ENCODE measurements at regions not wholly inside any gene's neighbourhood (a gene's known extent, or its start where the extent isn't known, plus 50 kb on each side); places are given as distances from the start of the nearest gene placed in this dataset.

DNA sequence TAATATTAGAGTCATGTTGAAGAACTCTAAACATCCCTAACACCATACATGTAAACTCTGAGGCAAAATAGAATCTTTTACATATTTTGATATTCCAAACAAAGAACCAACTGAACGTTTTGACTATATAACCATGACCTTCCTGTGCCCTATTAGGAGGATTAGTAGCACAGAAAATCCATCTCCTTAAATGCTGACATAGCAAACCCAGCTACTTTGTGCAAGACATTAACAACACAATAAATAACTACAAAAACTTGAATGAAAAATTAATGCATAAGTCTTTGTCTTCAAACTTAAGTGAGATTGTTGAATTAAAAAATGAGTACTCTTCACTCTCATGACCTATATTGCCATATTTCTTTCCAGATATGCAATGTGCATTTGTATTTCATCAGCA lies 450.0 kb upstream of the PDZRN3 start:
- no peak for TF ChIP-seq FOSL2 (IDR thresholded peaks at IDR 0.05)
- no peak for TF ChIP-seq FOSL2 (CRISPR knock-in tag; IDR thresholded peaks at IDR 0.05)
- TF ChIP-seq, protein P1, sequence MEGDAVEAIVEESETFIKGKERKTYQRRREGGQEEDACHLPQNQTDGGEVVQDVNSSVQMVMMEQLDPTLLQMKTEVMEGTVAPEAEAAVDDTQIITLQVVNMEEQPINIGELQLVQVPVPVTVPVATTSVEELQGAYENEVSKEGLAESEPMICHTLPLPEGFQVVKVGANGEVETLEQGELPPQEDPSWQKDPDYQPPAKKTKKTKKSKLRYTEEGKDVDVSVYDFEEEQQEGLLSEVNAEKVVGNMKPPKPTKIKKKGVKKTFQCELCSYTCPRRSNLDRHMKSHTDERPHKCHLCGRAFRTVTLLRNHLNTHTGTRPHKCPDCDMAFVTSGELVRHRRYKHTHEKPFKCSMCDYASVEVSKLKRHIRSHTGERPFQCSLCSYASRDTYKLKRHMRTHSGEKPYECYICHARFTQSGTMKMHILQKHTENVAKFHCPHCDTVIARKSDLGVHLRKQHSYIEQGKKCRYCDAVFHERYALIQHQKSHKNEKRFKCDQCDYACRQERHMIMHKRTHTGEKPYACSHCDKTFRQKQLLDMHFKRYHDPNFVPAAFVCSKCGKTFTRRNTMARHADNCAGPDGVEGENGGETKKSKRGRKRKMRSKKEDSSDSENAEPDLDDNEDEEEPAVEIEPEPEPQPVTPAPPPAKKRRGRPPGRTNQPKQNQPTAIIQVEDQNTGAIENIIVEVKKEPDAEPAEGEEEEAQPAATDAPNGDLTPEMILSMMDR (IDR thresholded peaks at IDR 0.05), result no peak
- TF ChIP-seq EP300 (IDR thresholded peaks at IDR 0.05), result no peak
- TF ChIP-seq, protein P2, sequence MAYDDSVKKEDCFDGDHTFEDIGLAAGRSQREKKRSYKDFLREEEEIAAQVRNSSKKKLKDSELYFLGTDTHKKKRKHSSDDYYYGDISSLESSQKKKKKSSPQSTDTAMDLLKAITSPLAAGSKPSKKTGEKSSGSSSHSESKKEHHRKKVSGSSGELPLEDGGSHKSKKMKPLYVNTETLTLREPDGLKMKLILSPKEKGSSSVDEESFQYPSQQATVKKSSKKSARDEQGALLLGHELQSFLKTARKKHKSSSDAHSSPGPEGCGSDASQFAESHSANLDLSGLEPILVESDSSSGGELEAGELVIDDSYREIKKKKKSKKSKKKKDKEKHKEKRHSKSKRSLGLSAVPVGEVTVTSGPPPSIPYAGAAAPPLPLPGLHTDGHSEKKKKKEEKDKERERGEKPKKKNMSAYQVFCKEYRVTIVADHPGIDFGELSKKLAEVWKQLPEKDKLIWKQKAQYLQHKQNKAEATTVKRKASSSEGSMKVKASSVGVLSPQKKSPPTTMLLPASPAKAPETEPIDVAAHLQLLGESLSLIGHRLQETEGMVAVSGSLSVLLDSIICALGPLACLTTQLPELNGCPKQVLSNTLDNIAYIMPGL (CRISPR knock-in tag; IDR thresholded peaks at IDR 0.05; ENCODE audit: borderline replicate concordance), result no peak
- no peak for TF ChIP-seq HDAC2 (IDR thresholded peaks at IDR 0.05)
- TF ChIP-seq EHMT2 (IDR thresholded peaks at IDR 0.05; ENCODE audit: low read depth), result no peak
- TF ChIP-seq ZC3H11A (IDR thresholded peaks at IDR 0.05), result no peak
- no peak for TF ChIP-seq JUN (IDR thresholded peaks at IDR 0.05)
- no peak for TF ChIP-seq KDM5A (IDR thresholded peaks at IDR 0.05)
- TF ChIP-seq MYC (IDR thresholded peaks at IDR 0.05; ENCODE audit: borderline replicate concordance, low read length), result no peak
- TF ChIP-seq MAFK (IDR thresholded peaks at IDR 0.05; ENCODE audit: partially characterized antibody), result peak; percentile 65
- no peak for TF ChIP-seq JUNB (IDR thresholded peaks at IDR 0.05)
- TF ChIP-seq RFX5 (IDR thresholded peaks at IDR 0.05), result no peak
